ENCODE measurements at regions not wholly inside any gene's neighbourhood (a gene's known extent, or its start where the extent isn't known, plus 50 kb on each side); places are given as distances from the start of the nearest gene placed in this dataset.

GRCh38 chr3:137110392-137110996, 152.7 kb downstream of the IL20RB start:
- no peak for DNase-seq (ENCODE audit: low read depth)
- TF ChIP-seq CTCF (conservative IDR thresholded peaks at IDR 0.05; ENCODE audit: low read depth, low read length) = peak; percentile 81
- no peak overlapping the region for H3K4me3 ChIP-seq (ENCODE audit: low read depth, low read length)

GRCh38 chr3:137111497-137111896, 153.7 kb downstream of the IL20RB start:
- no peak for DNase-seq (ENCODE audit: low read depth)
- TF ChIP-seq CTCF (conservative IDR thresholded peaks at IDR 0.05; ENCODE audit: low read depth, low read length) = no peak
- no peak overlapping the region for H3K4me3 ChIP-seq (ENCODE audit: low read depth, low read length)

GRCh38 chr3:137116619-137117018, 158.8 kb downstream of the IL20RB start:
- no peak overlapping the region for H3K4me3 ChIP-seq (ENCODE audit: low read depth, low read length)
- no peak for DNase-seq (ENCODE audit: low read depth)
- TF ChIP-seq CTCF (conservative IDR thresholded peaks at IDR 0.05; ENCODE audit: low read depth, low read length) = no peak

GRCh38 chr3:137121704-137122314, 164.0 kb downstream of the IL20RB start:
- DNase-seq (ENCODE audit: low read depth) = no peak
- TF ChIP-seq CTCF (conservative IDR thresholded peaks at IDR 0.05; ENCODE audit: low read depth, low read length) = peak; percentile 88
- no peak overlapping the region for H3K4me3 ChIP-seq (ENCODE audit: low read depth, low read length)

GRCh38 chr3:137131081-137131480, 173.3 kb downstream of the IL20RB start:
- DNase-seq (ENCODE audit: low read depth) = no peak
- H3K4me3 ChIP-seq (ENCODE audit: low read depth, low read length) = no peak overlapping the region
- no peak for TF ChIP-seq CTCF (conservative IDR thresholded peaks at IDR 0.05; ENCODE audit: low read depth, low read length)

- DNase-seq (ENCODE audit: low read depth) = no peak
- no peak for TF ChIP-seq CTCF (conservative IDR thresholded peaks at IDR 0.05; ENCODE audit: low read depth, low read length)
- no peak overlapping the region for H3K4me3 ChIP-seq (ENCODE audit: low read depth, low read length)
Measured at GRCh38 chr3:137134431-137134830, 176.6 kb downstream of the IL20RB start.

- H3K4me3 ChIP-seq (ENCODE audit: low read depth, low read length) = no peak overlapping the region
- TF ChIP-seq CTCF (conservative IDR thresholded peaks at IDR 0.05; ENCODE audit: low read depth, low read length) = no peak
- DNase-seq (ENCODE audit: low read depth) = no peak
Measured at GRCh38 chr3:137148406-137148805, 190.6 kb downstream of the IL20RB start.

Measured in epithelial cell of proximal tubule (primary cell).